Peyer's patch (tissue), 4 donors: ENCODE measurements at regions not wholly inside any gene's neighbourhood (a gene's known extent, or its start where the extent isn't known, plus 50 kb on each side); places are given as distances from the start of the nearest gene placed in this dataset.

Experiments
- POLR2A ChIP-seq, 2 donors: fragments of 450-650 bp; IDR thresholded peaks; one replicate each; pipeline ENCODE4 v1.5.1; 2017; ENCODE audit warnings: antibody characterized with exemption in 2 of 2, mild to moderate bottlenecking in 2 of 2, moderate library complexity in 2 of 2
- TF ChIP-seq, protein P1 (sequence below), 6 experiments: fragments of 450-650 bp in 4 of 6; fragments of 200-600 bp in 2 of 6; sonication (generic) in 1 of 6; IDR thresholded peaks; one replicate each; pipeline ENCODE4 v1.5.1; 2017 to 2019; ENCODE audit warnings: antibody characterized with exemption in 6 of 6, mild to moderate bottlenecking in 3 of 6, moderate library complexity in 1 of 6

DNA sequence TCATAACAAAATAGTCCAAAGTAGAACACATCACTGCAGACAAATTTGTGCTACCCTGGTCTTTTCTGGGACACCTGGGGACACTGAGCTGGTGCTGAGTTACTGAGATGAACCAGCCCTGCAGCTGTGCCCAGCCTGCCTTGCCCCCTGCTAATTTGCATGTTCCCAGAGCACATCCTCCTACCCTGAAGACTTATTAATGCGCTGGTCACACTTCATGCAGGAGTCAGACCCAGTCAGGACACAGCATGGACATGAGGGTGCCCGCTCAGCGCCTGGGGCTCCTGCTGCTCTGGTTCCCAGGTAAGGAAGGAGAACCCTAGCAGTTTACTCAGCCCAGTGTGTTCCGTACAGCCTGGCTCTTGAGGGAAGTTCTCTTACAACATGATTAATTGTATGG lies 1518.3 kb downstream of the RPIA start:
- TF ChIP-seq, protein P1, sequence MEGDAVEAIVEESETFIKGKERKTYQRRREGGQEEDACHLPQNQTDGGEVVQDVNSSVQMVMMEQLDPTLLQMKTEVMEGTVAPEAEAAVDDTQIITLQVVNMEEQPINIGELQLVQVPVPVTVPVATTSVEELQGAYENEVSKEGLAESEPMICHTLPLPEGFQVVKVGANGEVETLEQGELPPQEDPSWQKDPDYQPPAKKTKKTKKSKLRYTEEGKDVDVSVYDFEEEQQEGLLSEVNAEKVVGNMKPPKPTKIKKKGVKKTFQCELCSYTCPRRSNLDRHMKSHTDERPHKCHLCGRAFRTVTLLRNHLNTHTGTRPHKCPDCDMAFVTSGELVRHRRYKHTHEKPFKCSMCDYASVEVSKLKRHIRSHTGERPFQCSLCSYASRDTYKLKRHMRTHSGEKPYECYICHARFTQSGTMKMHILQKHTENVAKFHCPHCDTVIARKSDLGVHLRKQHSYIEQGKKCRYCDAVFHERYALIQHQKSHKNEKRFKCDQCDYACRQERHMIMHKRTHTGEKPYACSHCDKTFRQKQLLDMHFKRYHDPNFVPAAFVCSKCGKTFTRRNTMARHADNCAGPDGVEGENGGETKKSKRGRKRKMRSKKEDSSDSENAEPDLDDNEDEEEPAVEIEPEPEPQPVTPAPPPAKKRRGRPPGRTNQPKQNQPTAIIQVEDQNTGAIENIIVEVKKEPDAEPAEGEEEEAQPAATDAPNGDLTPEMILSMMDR (IDR thresholded peaks at IDR 0.05) = no peak
- TF ChIP-seq POLR2A (IDR thresholded peaks at IDR 0.05) = no peak
